ENCODE measurements at regions not wholly inside any gene's neighbourhood (a gene's known extent, or its start where the extent isn't known, plus 50 kb on each side); places are given as distances from the start of the nearest gene placed in this dataset.

DNA sequence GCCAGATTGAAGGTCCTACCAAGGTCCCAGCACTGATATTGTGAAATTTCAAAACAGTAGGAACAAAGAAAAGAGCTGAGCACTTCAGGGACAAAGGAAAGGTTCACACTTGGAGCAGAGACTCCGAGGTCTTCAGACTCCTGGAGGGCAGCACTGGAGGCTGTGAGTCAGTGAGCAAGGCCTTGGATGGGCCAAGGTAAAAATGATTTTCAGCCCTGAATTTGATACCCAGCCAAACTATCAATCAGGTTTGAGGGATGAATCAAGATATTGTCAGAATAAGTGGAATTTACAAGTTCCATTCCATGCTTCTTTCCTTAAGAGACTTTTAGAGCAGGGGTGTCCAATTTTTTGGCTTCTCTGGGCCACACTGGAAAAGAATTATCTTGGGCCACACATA, 111.7 kb downstream of the ADRA2C start:
- no peak for TF ChIP-seq EZH2phosphoT487 (IDR thresholded peaks at IDR 0.05; ENCODE audit: low read depth)
- TF ChIP-seq, protein P1, sequence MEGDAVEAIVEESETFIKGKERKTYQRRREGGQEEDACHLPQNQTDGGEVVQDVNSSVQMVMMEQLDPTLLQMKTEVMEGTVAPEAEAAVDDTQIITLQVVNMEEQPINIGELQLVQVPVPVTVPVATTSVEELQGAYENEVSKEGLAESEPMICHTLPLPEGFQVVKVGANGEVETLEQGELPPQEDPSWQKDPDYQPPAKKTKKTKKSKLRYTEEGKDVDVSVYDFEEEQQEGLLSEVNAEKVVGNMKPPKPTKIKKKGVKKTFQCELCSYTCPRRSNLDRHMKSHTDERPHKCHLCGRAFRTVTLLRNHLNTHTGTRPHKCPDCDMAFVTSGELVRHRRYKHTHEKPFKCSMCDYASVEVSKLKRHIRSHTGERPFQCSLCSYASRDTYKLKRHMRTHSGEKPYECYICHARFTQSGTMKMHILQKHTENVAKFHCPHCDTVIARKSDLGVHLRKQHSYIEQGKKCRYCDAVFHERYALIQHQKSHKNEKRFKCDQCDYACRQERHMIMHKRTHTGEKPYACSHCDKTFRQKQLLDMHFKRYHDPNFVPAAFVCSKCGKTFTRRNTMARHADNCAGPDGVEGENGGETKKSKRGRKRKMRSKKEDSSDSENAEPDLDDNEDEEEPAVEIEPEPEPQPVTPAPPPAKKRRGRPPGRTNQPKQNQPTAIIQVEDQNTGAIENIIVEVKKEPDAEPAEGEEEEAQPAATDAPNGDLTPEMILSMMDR (IDR thresholded peaks at IDR 0.05; ENCODE audit: low read depth, low read length) = no peak

All from OCI-LY3 (cell line).